ENCODE measurements at regions not wholly inside any gene's neighbourhood (a gene's known extent, or its start where the extent isn't known, plus 50 kb on each side); places are given as distances from the start of the nearest gene placed in this dataset.

GRCh38 chr18:38052879-38053590 is 487.4 kb upstream of the CELF4 start:
- H3K36me3 ChIP-seq (ENCODE audit: control insufficient read depth, insufficient read depth, low read length) = no peaks in the 10 kb centered on the region
- H3K4me3 ChIP-seq (ENCODE audit: low read depth, low read length) = no peak overlapping the region
- no peak for TF ChIP-seq CTCF (IDR thresholded peaks at IDR 0.05; ENCODE audit: insufficient read depth, low read length, poor library complexity, severe bottlenecking)
- no peaks in the 10 kb centered on the region for H3K27me3 ChIP-seq (ENCODE audit: control insufficient read depth, insufficient read depth, low read length)
- DNase-seq (ENCODE audit: low read depth) = no peak

DNA sequence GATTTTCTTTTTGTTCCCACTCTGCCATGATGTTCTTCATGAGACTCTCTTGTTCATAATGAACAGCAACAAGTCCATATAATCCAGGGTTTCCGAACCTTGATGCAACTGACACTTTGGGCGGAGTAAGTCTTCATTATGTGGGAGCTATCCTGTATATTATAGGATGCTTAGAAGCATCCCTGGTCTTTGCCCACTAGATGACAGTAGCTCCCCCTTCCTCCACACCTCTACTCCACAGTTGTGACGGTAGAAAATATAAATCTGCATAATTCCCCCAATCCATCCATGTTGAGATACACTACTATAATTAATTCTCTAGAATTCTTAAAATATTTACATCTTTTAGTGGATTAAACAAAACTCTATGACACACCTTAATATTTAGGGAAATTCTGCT is 482.2 kb upstream of the CELF4 start:
- Histone ChIP-seq H3K36me3 (ENCODE audit: control insufficient read depth, insufficient read depth, low read length) (no peaks in the 10 kb centered on the region), H3K27me3 (ENCODE audit: control insufficient read depth, insufficient read depth, low read length) (no peaks in the 10 kb centered on the region), H3K4me3 (ENCODE audit: low read depth, low read length) (no peak overlapping the region)
- DNase-seq (ENCODE audit: low read depth) = no peak
- TF ChIP-seq CTCF (IDR thresholded peaks at IDR 0.05; ENCODE audit: insufficient read depth, low read length, poor library complexity, severe bottlenecking) = peak; percentile 8

DNA sequence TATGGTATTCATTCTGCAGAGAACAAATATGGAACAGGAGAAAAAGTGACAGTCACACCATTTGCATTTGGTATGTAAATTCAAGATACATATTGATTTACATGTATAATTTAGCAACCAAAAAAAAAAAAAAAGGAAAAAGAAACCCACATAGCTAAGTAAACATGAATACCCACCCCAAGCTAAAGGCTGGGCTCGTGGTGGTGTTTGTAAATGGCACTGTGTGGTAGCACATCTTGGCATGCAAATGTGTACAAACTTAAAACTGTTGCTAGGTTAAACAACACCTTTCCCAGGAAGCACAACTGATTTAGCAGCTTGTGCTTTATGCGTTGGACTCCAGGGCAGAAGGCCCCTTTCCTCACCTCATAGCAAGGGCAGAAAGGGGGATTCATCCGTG is 481.1 kb upstream of the CELF4 start:
- no peak for TF ChIP-seq CTCF (IDR thresholded peaks at IDR 0.05; ENCODE audit: insufficient read depth, low read length, poor library complexity, severe bottlenecking)
- no peak for DNase-seq (ENCODE audit: low read depth)
- H3K4me3 ChIP-seq (ENCODE audit: low read depth, low read length) = no peak overlapping the region
- no peaks in the 10 kb centered on the region for H3K36me3 ChIP-seq (ENCODE audit: control insufficient read depth, insufficient read depth, low read length)
- H3K27me3 ChIP-seq (ENCODE audit: control insufficient read depth, insufficient read depth, low read length) = no peaks in the 10 kb centered on the region

GRCh38 chr18:38045845-38046244 is 480.2 kb upstream of the CELF4 start:
- no peaks in the 10 kb centered on the region for H3K36me3 ChIP-seq (ENCODE audit: control insufficient read depth, insufficient read depth, low read length)
- H3K4me3 ChIP-seq (ENCODE audit: low read depth, low read length) = no peak overlapping the region
- DNase-seq (ENCODE audit: low read depth) = no peak
- no peak for TF ChIP-seq CTCF (IDR thresholded peaks at IDR 0.05; ENCODE audit: insufficient read depth, low read length, poor library complexity, severe bottlenecking)
- H3K27me3 ChIP-seq (ENCODE audit: control insufficient read depth, insufficient read depth, low read length) = no peaks in the 10 kb centered on the region

- H3K27me3 ChIP-seq (ENCODE audit: control insufficient read depth, insufficient read depth, low read length) = no peaks in the 10 kb centered on the region
- H3K4me3 ChIP-seq (ENCODE audit: low read depth, low read length) = no peak overlapping the region
- no peak for DNase-seq (ENCODE audit: low read depth)
- no peaks in the 10 kb centered on the region for H3K36me3 ChIP-seq (ENCODE audit: control insufficient read depth, insufficient read depth, low read length)
- no peak for TF ChIP-seq CTCF (IDR thresholded peaks at IDR 0.05; ENCODE audit: insufficient read depth, low read length, poor library complexity, severe bottlenecking)
These were observed 476.8 kb upstream of the CELF4 start for GRCh38 chr18:38042211-38042890.

Measured in kidney epithelial cell (primary cell).